A673 (cell line): ENCODE measurements at regions not wholly inside any gene's neighbourhood (a gene's known extent, or its start where the extent isn't known, plus 50 kb on each side); places are given as distances from the start of the nearest gene placed in this dataset.

ENCODE experiments used
- CTCF ChIP-seq: fragments of 300-800, 200-600 bp; sonication (generic); conservative IDR thresholded peaks from 2 replicates; pipeline ENCODE4 v1.5.1; 2017; ENCODE audit warnings: low read depth, mild to moderate bottlenecking, antibody characterized with exemption, low read length, moderate library complexity, mixed read lengths
- EZH2 ChIP-seq: fragments of 200-600 bp; sonication (generic); IDR thresholded peaks from 2 replicates; pipeline ENCODE4 v1.6.1; 2017; ENCODE audit warnings: borderline replicate concordance, low read depth, mild to moderate bottlenecking, mixed read lengths, antibody characterized with exemption, low read length; ENCODE audit not compliant: poor library complexity, severe bottlenecking

- TF ChIP-seq CTCF, result no peak
- no peak for TF ChIP-seq EZH2
Observed at GRCh38 chr22:25514436-25515180, 49.9 kb upstream of the GRK3 start.
